PC-9 (cell line): ENCODE measurements at regions not wholly inside any gene's neighbourhood (a gene's known extent, or its start where the extent isn't known, plus 50 kb on each side); places are given as distances from the start of the nearest gene placed in this dataset.

Experiments used
- BruUV-seq: library from RNA; stranded (reverse); fragments of 400-500 nt; replicated peaks from 2 replicates; lab custom pipeline; 2021; lab: Mats Ljungman, UMichigan
- CTCF ChIA-PET: fragments of 300-600 bp; sonication (Branson Sonifier 250); formaldehyde crosslinking; loops from one replicate; lab custom pipeline; 2022; ENCODE audit warnings: antibody characterized with exemption; lab: Charles Lee
- POLR2A ChIA-PET: fragments of 300-600 bp; sonication (Branson Sonifier 250); formaldehyde crosslinking; loops from one replicate; lab custom pipeline; 2022; ENCODE audit warnings: antibody characterized with exemption; ENCODE audit not compliant: unreplicated experiment; lab: Charles Lee
- DNase-seq, 2 experiments: peaks; one replicate each; pipeline versions ENCODE4 v3.0.0 to v3.0.0-alpha.2; 2015 to 2022; ENCODE audit warnings: mixed read lengths in 1 of 2
- H2AFZ ChIP-seq: fragments of 200-600 bp; sonication (generic); 2 replicates; pipeline ENCODE4 v1.8.1; 2017; ENCODE audit warnings: antibody characterized with exemption
- H3F3A ChIP-seq: fragments of 200-600 bp; sonication (generic); 2 replicates; pipeline ENCODE4 v1.8.1; 2017; ENCODE audit warnings: antibody characterized with exemption, mild to moderate bottlenecking, low read depth; ENCODE audit not compliant: insufficient read depth
- H3K27ac ChIP-seq: fragments of 200-600 bp; sonication (generic); 2 replicates; pipeline ENCODE4 v1.6.1; 2016; ENCODE audit warnings: mixed run types
- H3K27me3 ChIP-seq: fragments of 200-600 bp; sonication (generic); 2 replicates; pipeline ENCODE4 v1.6.1; 2016; ENCODE audit warnings: low read depth, mixed run types; ENCODE audit not compliant: insufficient read depth
- H3K36me3 ChIP-seq: fragments of 200-600 bp; sonication (generic); 2 replicates; pipeline ENCODE4 v1.6.1; 2016; ENCODE audit warnings: low read depth, mixed run types
- H3K4me1 ChIP-seq: fragments of 200-600 bp; sonication (generic); replicated peaks from 2 replicates; pipeline ENCODE4 v1.6.1; 2016; ENCODE audit warnings: mixed run types; ENCODE audit not compliant: insufficient read depth
- H3K4me2 ChIP-seq: fragments of 200-600 bp; sonication (generic); 2 replicates; pipeline ENCODE4 v1.6.1; 2017; ENCODE audit warnings: mixed run types
- H3K4me3 ChIP-seq: fragments of 200-600 bp; sonication (generic); 2 replicates; pipeline ENCODE4 v1.6.1; 2016; ENCODE audit warnings: mixed run types
- H3K79me2 ChIP-seq: fragments of 200-600 bp; sonication (generic); 2 replicates; pipeline ENCODE4 v1.6.1; 2017; ENCODE audit warnings: low read depth, mixed run types
- H3K9me2 ChIP-seq: fragments of 200-600 bp; sonication (generic); 2 replicates; pipeline ENCODE4 v1.8.1; 2017; ENCODE audit warnings: mild to moderate bottlenecking; ENCODE audit not compliant: insufficient read depth
- H3K9me3 ChIP-seq: fragments of 200-600 bp; sonication (generic); 2 replicates; pipeline ENCODE4 v1.8.1; 2016; ENCODE audit warnings: low read depth; ENCODE audit not compliant: insufficient read depth
- H4K20me1 ChIP-seq: fragments of 200-600 bp; sonication (generic); 2 replicates; pipeline ENCODE4 v1.8.1; 2017; ENCODE audit not compliant: insufficient read depth
- CTCF ChIP-seq: fragments of 200-600 bp; sonication (generic); conservative IDR thresholded peaks from 2 replicates; pipeline ENCODE4 v1.6.1; 2017; ENCODE audit warnings: mixed run types, antibody characterized with exemption, mild to moderate bottlenecking, moderate library complexity
- EZH2 ChIP-seq: fragments of 200-600 bp; sonication (generic); IDR thresholded peaks from 2 replicates; pipeline ENCODE4 v1.8.0; 2017; ENCODE audit warnings: antibody characterized with exemption, low read depth
- intact Hi-C: fragments of 100-400 bp; cut with micrococcal nuclease; formaldehyde crosslinking; loops from one replicate; pipeline ENCODE4 v1.10.0; 2022; ENCODE audit not compliant: unreplicated experiment

DNA sequence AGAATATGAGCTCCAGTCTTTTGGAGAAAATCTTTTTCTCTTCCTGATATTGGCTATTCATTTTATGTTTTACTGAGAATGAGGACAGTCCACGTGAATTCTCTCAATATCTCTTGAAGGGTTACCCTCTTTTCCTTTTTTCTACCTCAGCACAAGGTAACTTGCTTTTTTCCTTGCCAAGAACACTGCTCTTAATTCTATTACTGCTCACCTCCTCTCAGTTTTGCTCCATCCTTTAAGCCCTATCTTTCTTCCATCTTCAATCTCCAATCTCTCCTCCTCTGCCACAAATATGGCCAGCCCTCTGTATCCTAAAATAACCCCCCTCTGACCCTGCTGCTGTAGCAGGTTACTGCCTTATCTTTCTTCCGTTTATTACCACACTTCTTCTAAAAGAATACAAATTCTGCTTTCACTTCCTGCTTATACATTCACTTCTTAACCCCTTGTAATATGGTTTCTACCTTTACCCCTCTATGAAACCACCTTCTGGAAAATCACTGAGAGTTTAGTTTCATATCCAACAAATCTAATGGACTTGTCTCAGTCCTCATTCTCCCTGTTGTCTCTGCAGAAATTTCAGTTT lies 89.0 kb downstream of the NFKBIZ start:
- Histone ChIP-seq H3K4me2 (no peak overlapping the region), H3K27me3 (no peaks in the 10 kb centered on the region), H3K27ac (no peak overlapping the region), H3K9me3 (peaks cover 8% of the 10 kb centered on the region), H4K20me1 (no peaks in the 10 kb centered on the region), H3F3A (no peaks in the 10 kb centered on the region), H3K36me3 (no peaks in the 10 kb centered on the region), H2AFZ (peak overlapping the region; percentile 17; the same call in 1 of the 2 replicates), H3K79me2 (no peaks in the 10 kb centered on the region), H3K4me3 (no peak overlapping the region), H3K9me2 (no peaks in the 10 kb centered on the region), H3K4me1 (peaks cover 16% of the 10 kb centered on the region)
- no TSS peak for BruUV-seq
- DNase-seq: no peak
- intact Hi-C loops: no loop called here
- ChIA-PET CTCF (interaction anchor here (0.6 kb wide), 1 partner anchor 254 kb away, joined by 9 read pairs; no protein-coding TSS in a partner anchor), POLR2A (no interaction called here)
- no peak for TF ChIP-seq CTCF
- no peak for TF ChIP-seq EZH2

DNA sequence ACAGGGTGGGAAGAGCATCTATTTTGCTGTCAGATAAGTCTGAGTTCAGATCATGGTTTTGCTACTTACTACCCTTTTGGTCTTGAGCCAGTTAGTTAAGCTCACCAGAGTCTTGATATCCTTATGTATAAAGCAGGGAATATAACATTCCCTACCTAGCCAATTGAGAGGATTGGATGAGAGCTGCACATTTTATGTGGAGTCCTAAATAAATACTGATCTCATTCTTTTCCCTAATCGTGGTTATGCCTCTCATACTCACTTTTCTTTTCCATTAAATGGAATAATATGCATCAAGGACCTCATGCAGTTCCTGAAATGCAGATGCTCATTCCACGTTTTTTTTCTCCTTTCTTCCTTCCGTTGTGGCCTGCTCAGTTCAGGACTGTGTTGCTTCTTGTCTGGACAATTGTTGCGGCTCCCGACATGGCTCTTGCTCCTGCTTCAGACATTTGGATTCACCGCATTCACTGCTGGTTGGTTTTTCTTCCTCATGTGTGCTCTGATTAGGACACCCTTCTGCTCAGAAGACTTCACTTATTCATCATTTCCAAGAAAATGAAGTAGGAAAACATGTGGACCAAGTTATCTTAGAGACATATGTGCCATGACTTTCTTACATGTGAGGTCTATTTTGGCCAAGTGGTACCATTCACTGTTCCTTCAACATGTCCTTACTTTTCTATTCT lies 90.2 kb downstream of the NFKBIZ start:
- Histone ChIP-seq H3F3A (no peaks in the 10 kb centered on the region), H3K36me3 (no peaks in the 10 kb centered on the region), H3K27ac (no peak overlapping the region), H3K9me2 (no peaks in the 10 kb centered on the region), H3K27me3 (no peaks in the 10 kb centered on the region), H2AFZ (0 out of 2 replicates have a peak overlapping the region, but pooled peaks have one; percentile 26), H3K4me3 (no peak overlapping the region), H3K79me2 (no peaks in the 10 kb centered on the region), H3K4me1 (peaks cover 16% of the 10 kb centered on the region), H3K4me2 (no peak overlapping the region), H4K20me1 (no peaks in the 10 kb centered on the region), H3K9me3 (peaks cover 8% of the 10 kb centered on the region)
- no peak for DNase-seq
- ChIA-PET CTCF (no interaction called here), POLR2A (no interaction called here)
- intact Hi-C loops: loop anchor here (1.0 to 5.0 kb wide), 4 partner anchors 37 to 223 kb away; no protein-coding TSS in a partner anchor
- no TSS peak for BruUV-seq
- TF ChIP-seq CTCF (no peak), EZH2 (no peak)

GRCh38 chr3:101940521-101941317 lies 91.4 kb downstream of the NFKBIZ start:
- intact Hi-C loops: loop anchor here (1.0 to 5.0 kb wide), 4 partner anchors 38 to 222 kb away; no protein-coding TSS in a partner anchor
- H3K9me3 ChIP-seq: peaks cover 8% of the 10 kb centered on the region
- no peaks in the 10 kb centered on the region for H3K36me3 ChIP-seq
- no peak overlapping the region for H3K27ac ChIP-seq
- no peaks in the 10 kb centered on the region for H3K9me2 ChIP-seq
- H3K4me1 ChIP-seq: peaks cover 16% of the 10 kb centered on the region
- ChIA-PET CTCF (no interaction called here), POLR2A (interaction anchor here (0.6 kb wide), 2 partner anchors 16 to 461 kb away, joined by 3 to 6 read pairs; no protein-coding TSS in a partner anchor)
- TF ChIP-seq EZH2: no peak
- no peak for TF ChIP-seq CTCF
- no TSS peak for BruUV-seq
- H3K79me2 ChIP-seq: no peaks in the 10 kb centered on the region
- H3K4me2 ChIP-seq: 0 out of 2 replicates have a peak overlapping the region, but pooled peaks have one; percentile 1
- no peaks in the 10 kb centered on the region for H4K20me1 ChIP-seq
- DNase-seq: peak; percentile 49 to 64
- peak overlapping the region; percentile 26 for H2AFZ ChIP-seq
- no peaks in the 10 kb centered on the region for H3F3A ChIP-seq
- H3K27me3 ChIP-seq: no peaks in the 10 kb centered on the region
- no peak overlapping the region for H3K4me3 ChIP-seq
